BJ (cell line): ENCODE measurements at regions not wholly inside any gene's neighbourhood (a gene's known extent, or its start where the extent isn't known, plus 50 kb on each side); places are given as distances from the start of the nearest gene placed in this dataset.

Experiments used
- CTCF ChIA-PET: fragments of 350-600 bp; formaldehyde crosslinking; extraction: SDS; loops from one replicate; lab custom pipeline; 2021; ENCODE audit warnings: antibody characterized with exemption, inconsistent platforms; lab: Yijun Ruan, JAX
- POLR2A ChIA-PET: fragments of 300-600 bp; sonication (Branson Sonifier 250); formaldehyde crosslinking; extraction: SDS; loops from one replicate; lab custom pipeline; 2021; ENCODE audit warnings: antibody characterized with exemption; lab: Charles Lee
- DNase-seq: peaks from one replicate; pipeline ENCODE4 v3.0.0-alpha.2; 2011; ENCODE audit warnings: low read depth
- H3K27me3 ChIP-seq: 2 replicates; pipeline ENCODE4 v1.6.0; 2011; ENCODE audit warnings: low read length; ENCODE audit not compliant: control insufficient read depth, insufficient read depth
- H3K36me3 ChIP-seq: 2 replicates; pipeline ENCODE4 v1.5.1; 2011; ENCODE audit warnings: low read length; ENCODE audit not compliant: control insufficient read depth, insufficient read depth
- H3K4me3 ChIP-seq: 2 replicates; pipeline ENCODE4 v1.5.1; 2011; ENCODE audit warnings: low read depth, mild to moderate bottlenecking, control low read depth, low read length
- CTCF ChIP-seq: IDR thresholded peaks from 2 replicates; pipeline ENCODE4 v1.5.1; 2011; ENCODE audit warnings: low read depth, mild to moderate bottlenecking, control low read depth, inconsistent platforms, low read length, moderate library complexity; ENCODE audit not compliant: insufficient read depth

DNA sequence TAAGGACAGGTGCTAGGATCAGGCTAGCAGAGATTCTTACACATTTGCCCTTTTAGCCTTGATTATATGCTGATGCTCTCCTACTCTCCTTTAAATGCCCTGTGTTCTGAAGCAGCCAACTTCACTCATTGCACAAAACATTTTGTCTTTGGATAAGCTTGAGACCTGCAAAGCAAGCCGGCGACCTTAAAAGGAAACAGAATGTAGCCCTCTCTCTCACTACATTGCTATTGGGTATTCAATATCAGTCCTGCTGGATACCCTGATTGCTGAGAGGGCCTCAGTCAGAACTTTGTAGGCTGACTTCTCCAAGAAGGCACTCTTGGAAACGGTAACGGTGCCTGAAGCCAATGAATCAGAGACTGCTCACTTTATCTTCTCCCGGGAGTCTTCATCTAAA lies 528.9 kb downstream of the DTWD2 start:
- no peak for DNase-seq
- no peak for TF ChIP-seq CTCF
- Histone ChIP-seq H3K36me3 (no peaks in the 10 kb centered on the region), H3K27me3 (no peaks in the 10 kb centered on the region), H3K4me3 (no peak overlapping the region)
- CTCF ChIA-PET = no interaction called here
- POLR2A ChIA-PET = no interaction called here

- no peaks in the 10 kb centered on the region for H3K27me3 ChIP-seq
- H3K4me3 ChIP-seq = no peak overlapping the region
- no peaks in the 10 kb centered on the region for H3K36me3 ChIP-seq
- ChIA-PET POLR2A (no interaction called here), CTCF (no interaction called here)
- TF ChIP-seq CTCF = no peak
- DNase-seq = no peak
These were observed 532.3 kb downstream of the DTWD2 start for GRCh38 chr5:118456085-118456484.

DNA sequence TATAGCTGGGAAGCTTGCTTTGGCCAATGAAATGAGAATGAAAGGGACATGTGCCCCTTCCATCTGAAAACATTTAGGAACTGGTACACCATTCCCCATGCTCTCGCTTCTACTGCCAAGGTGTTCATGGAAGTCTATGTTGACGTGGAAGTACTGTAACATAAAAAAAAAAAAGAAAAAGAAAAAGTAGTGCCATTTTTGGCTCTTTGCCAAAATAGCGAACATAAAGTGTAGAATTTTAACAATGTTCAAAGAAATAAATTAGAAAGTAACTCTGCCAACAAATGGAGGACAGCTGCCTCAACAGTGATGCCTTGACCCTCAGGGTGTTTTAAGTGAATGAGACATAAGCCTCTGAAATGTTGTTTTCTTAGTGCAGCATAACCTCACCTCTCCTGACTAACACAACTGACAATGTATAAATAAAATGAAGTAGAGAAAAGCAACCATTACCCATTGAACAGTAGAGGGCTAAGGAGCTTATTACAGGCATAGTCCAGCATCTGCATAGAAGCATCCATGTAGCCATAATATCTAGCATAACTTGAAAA lies 536.6 kb downstream of the DTWD2 start:
- H3K4me3 ChIP-seq = no peak overlapping the region
- TF ChIP-seq CTCF = no peak
- no peak for DNase-seq
- ChIA-PET POLR2A (no interaction called here), CTCF (no interaction called here)
- H3K27me3 ChIP-seq = no peaks in the 10 kb centered on the region
- H3K36me3 ChIP-seq = no peaks in the 10 kb centered on the region

GRCh38 chr5:118450554-118451332 lies 537.6 kb downstream of the DTWD2 start:
- no peak for DNase-seq
- CTCF ChIA-PET = interaction anchor here (1.6 kb wide), 1 partner anchor 12 kb away, joined by 4 read pairs; no protein-coding TSS in a partner anchor
- TF ChIP-seq CTCF = no peak
- no peaks in the 10 kb centered on the region for H3K36me3 ChIP-seq
- POLR2A ChIA-PET = no interaction called here
- no peak overlapping the region for H3K4me3 ChIP-seq
- H3K27me3 ChIP-seq = no peaks in the 10 kb centered on the region

DNA sequence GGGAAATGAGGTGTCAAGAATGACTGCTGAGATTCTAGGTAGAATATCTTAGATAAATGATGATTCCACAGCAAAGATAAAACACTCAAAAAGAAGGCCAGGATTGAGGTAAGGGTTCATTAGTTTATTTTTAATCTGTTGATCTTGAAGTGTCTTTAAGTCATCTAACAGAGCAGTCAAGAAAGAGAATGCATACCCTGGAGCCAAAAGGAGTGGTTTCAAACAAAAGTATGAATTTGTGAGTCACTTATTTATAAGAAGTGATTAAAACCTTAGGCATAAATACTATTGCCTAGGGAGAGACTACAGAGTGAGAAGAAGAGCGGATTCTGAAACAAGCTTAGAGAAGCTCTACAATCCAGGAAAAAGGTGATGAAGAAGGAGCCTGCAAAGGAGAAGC lies 541.0 kb downstream of the DTWD2 start:
- no peaks in the 10 kb centered on the region for H3K27me3 ChIP-seq
- DNase-seq = no peak
- POLR2A ChIA-PET = no interaction called here
- no peaks in the 10 kb centered on the region for H3K36me3 ChIP-seq
- H3K4me3 ChIP-seq = no peak overlapping the region
- no peak for TF ChIP-seq CTCF
- CTCF ChIA-PET = interaction anchor here (1.1 kb wide), 1 partner anchor 10 kb away, joined by 3 read pairs; no protein-coding TSS in a partner anchor
